Immature natural killer cell (primary cell): ENCODE measurements at regions not wholly inside any gene's neighbourhood (a gene's known extent, or its start where the extent isn't known, plus 50 kb on each side); places are given as distances from the start of the nearest gene placed in this dataset.

ENCODE experiments used
- DNase-seq, 3 donors: peaks; one replicate each; pipeline ENCODE4 v3.0.0; 2022; ENCODE audit warnings: mixed read lengths in 1 of 3
- H3K27ac Mint-ChIP-seq, 6 donors: one replicate each; pipeline ENCODE4 v1.8.0; 2020; ENCODE audit warnings: mixed read lengths in 6 of 6, mild to moderate bottlenecking in 5 of 6, inconsistent platforms in 4 of 6, moderate library complexity in 3 of 6
- H3K27me3 Mint-ChIP-seq, 3 donors: one replicate each; pipeline ENCODE4 v1.8.0; 2020 to 2021; ENCODE audit warnings: low read depth in 3 of 3, mild to moderate bottlenecking in 3 of 3, mixed read lengths in 3 of 3, moderate library complexity in 3 of 3, inconsistent platforms in 1 of 3
- H3K36me3 Mint-ChIP-seq, 3 donors: one replicate each; pipeline ENCODE4 v1.8.0; 2020; ENCODE audit warnings: mixed read lengths in 3 of 3, inconsistent platforms in 2 of 3, mild to moderate bottlenecking in 2 of 3
- H3K4me1 Mint-ChIP-seq, 2 donors: one replicate each; pipeline ENCODE4 v1.8.0; 2020; ENCODE audit warnings: inconsistent platforms in 2 of 2, mild to moderate bottlenecking in 2 of 2, mixed read lengths in 2 of 2, moderate library complexity in 1 of 2
- H3K4me3 Mint-ChIP-seq, 5 donors: one replicate each; pipeline ENCODE4 v1.8.0; 2020; ENCODE audit warnings: mild to moderate bottlenecking in 5 of 5, mixed read lengths in 5 of 5, inconsistent platforms in 3 of 5, moderate library complexity in 3 of 5
- H3K9me3 Mint-ChIP-seq, 6 donors: one replicate each; pipeline ENCODE4 v1.8.0; 2020; ENCODE audit warnings: mild to moderate bottlenecking in 6 of 6, mixed read lengths in 6 of 6, inconsistent platforms in 4 of 6, moderate library complexity in 3 of 6

DNA sequence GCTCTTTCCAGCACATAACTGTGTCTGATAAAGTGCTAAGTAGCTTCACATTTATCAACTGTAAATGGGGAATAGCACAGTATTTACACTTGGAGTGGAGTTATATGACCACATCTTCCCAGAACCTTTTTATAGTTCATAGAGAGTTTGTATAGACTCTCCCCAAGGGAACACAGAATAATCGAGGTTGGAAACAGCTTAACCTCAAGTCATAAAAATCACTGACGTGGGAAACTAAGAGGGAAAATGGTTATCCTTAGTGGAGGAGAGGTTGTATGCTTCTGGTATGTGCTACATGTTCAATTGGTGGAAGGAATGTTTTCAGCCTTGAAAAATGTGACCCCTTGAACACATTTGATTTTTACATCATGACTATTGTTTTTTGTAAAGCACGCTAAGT lies 167.9 kb upstream of the KIAA1217 start:
- Mint-ChIP-seq H3K27me3 (no peaks in the 10 kb centered on the region), H3K27ac (no peak overlapping the region), H3K4me3 (no peak overlapping the region), H3K36me3 (peaks cover 0 to 3% (median 0%) of the 10 kb centered on the region in 3 donors), H3K4me1 (no peaks in the 10 kb centered on the region), H3K9me3 (peaks cover 0 to 6% (median 3%) of the 10 kb centered on the region in 6 donors)
- DNase-seq, result no peak

DNA sequence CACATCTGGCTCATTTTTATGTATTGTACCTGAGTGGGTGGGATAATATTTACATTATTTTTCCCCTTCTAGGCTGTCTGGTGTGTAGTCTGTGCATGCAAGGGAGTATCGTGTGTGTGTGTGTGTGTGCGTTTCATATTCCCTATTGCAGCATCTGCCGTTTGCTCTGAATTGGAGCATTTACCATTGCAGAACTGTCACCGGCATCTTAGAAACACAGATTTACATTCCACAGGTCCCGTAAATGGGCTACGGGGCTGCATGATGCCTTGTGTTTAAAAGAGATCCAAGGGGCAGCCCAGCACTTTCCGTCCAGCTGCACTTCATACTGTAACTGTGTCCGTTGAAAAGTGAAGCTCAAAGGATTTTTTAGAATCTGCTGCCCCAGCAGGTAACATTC lies 167.1 kb upstream of the KIAA1217 start:
- Mint-ChIP-seq H3K36me3 (peaks cover 0 to 3% (median 0%) of the 10 kb centered on the region in 3 donors), H3K27ac (no peak overlapping the region), H3K9me3 (peaks cover 0 to 3% (median 3%) of the 10 kb centered on the region in 6 donors), H3K27me3 (no peaks in the 10 kb centered on the region), H3K4me3 (no peak overlapping the region), H3K4me1 (no peaks in the 10 kb centered on the region)
- no peak for DNase-seq

DNA sequence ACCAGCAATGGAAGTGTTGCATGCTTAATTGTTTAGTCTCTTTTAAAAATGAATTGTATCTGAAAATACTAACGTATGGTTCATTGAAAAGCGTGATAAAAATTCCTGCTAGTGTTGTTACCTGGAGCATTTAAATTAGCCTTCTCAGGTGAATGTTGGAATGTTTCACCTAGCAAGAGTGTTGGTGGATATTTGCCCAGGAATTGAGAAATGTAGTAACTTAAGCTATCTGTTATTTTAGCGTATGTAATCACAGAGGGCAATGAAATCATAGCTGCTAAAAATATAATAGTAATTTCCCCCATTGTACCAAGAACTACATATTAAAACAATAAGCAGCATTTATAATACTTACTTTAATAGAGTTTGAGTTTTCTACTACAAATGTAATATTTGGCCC lies 166.1 kb upstream of the KIAA1217 start:
- no peak for DNase-seq
- H3K36me3 Mint-ChIP-seq, result peaks cover 0 to under 1% (median 0%) of the 10 kb centered on the region in 3 donors
- peaks cover 0 to 3% (median 3%) of the 10 kb centered on the region in 6 donors for H3K9me3 Mint-ChIP-seq
- H3K27ac Mint-ChIP-seq, result no peak overlapping the region
- no peaks in the 10 kb centered on the region for H3K4me1 Mint-ChIP-seq
- no peak overlapping the region for H3K4me3 Mint-ChIP-seq
- no peaks in the 10 kb centered on the region for H3K27me3 Mint-ChIP-seq

DNA sequence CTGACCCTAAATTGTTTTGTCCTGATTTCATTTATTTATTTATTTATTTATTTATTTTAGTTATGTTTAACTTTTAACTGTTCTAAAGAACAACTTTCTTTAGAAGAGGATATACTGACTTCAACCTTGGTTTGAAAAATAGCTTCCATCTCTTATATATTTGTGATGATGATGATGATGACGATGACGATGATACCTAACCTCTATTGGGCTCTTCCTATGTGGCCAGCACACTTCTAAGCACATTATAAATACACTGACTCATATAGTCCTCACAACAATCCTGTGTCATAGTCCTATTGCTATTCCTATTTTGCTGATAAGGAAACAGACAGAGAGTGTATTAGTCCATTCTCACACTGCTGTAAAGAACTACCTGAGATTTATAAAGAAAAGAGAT lies 162.9 kb upstream of the KIAA1217 start:
- DNase-seq, result no peak
- no peak overlapping the region for H3K27ac Mint-ChIP-seq
- no peaks in the 10 kb centered on the region for H3K27me3 Mint-ChIP-seq
- H3K9me3 Mint-ChIP-seq, result peaks cover 0 to 5% (median 3%) of the 10 kb centered on the region in 6 donors
- H3K4me1 Mint-ChIP-seq, result no peaks in the 10 kb centered on the region
- no peak overlapping the region for H3K4me3 Mint-ChIP-seq
- no peaks in the 10 kb centered on the region for H3K36me3 Mint-ChIP-seq

DNA sequence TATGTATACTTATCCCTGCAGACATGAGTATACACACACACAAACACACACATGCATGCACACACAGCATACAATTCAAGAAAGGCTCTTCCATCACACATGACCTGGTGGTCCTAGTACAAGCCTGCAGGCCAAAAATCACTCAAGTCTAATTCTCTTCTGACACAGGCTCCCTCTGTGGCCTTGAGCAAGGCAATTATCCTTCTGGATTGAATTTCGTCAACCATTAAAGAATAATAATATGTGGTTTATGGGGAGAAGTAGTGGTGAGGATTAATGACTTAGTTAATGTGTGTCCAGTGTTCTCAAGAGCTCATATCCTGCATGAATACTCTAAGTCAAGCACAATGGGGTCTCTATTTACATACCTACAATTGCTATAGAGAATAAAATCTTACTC lies 161.8 kb upstream of the KIAA1217 start:
- DNase-seq, result no peak
- Mint-ChIP-seq H3K27me3 (no peaks in the 10 kb centered on the region), H3K4me3 (no peak overlapping the region), H3K9me3 (peaks cover 0 to 15% (median 5%) of the 10 kb centered on the region in 6 donors), H3K4me1 (no peaks in the 10 kb centered on the region), H3K27ac (no peak overlapping the region), H3K36me3 (no peaks in the 10 kb centered on the region)

DNA sequence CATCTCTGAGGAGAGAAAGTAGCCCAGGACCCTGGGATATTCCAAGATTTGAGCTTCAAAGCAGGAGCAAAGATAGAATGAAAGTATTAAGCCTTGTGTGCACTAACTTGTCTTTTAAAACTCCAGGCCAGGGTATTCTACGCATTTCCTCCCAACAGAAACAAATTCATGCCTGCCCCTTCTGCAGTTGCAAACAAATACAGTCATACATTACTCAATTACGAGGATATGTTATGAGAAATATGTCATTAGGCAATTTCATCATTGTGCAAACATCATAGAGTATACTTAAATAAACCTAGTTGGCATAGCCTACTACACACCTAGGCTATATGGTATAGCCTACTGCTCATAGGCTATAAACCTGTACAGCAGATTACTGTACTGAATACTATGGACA lies 154.5 kb upstream of the KIAA1217 start:
- DNase-seq, result no peak
- Mint-ChIP-seq H3K27me3 (no peaks in the 10 kb centered on the region), H3K27ac (no peak overlapping the region), H3K4me3 (no peak overlapping the region), H3K9me3 (peaks cover 0 to 13% (median 6%) of the 10 kb centered on the region in 6 donors), H3K36me3 (no peaks in the 10 kb centered on the region), H3K4me1 (no peaks in the 10 kb centered on the region)

DNA sequence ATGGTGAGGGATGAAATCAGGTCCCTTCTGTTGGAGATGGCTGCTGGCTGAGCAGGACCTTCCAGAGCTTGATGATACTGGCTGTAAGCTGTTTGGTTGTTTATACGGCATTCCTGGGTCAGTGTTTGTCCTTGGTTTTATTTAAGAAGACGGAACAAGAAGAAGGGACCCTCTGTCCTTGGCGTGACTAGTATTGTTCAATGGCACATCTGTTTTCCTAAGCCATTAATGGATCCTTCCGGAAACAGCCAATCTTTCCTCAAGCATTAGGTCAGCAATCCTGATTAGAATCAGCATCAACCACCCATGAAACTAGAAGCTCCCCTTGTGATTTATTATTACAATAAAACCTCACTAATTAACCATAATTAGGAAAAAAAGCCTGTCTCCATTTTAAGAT lies 128.7 kb upstream of the KIAA1217 start:
- Mint-ChIP-seq H3K27me3 (peaks cover 0 to 2% (median 2%) of the 10 kb centered on the region in 3 donors), H3K36me3 (no peaks in the 10 kb centered on the region), H3K27ac (no peak overlapping the region), H3K4me1 (no peaks in the 10 kb centered on the region), H3K4me3 (no peak overlapping the region), H3K9me3 (peaks cover 0 to 21% (median 6%) of the 10 kb centered on the region in 6 donors)
- DNase-seq, result no peak

DNA sequence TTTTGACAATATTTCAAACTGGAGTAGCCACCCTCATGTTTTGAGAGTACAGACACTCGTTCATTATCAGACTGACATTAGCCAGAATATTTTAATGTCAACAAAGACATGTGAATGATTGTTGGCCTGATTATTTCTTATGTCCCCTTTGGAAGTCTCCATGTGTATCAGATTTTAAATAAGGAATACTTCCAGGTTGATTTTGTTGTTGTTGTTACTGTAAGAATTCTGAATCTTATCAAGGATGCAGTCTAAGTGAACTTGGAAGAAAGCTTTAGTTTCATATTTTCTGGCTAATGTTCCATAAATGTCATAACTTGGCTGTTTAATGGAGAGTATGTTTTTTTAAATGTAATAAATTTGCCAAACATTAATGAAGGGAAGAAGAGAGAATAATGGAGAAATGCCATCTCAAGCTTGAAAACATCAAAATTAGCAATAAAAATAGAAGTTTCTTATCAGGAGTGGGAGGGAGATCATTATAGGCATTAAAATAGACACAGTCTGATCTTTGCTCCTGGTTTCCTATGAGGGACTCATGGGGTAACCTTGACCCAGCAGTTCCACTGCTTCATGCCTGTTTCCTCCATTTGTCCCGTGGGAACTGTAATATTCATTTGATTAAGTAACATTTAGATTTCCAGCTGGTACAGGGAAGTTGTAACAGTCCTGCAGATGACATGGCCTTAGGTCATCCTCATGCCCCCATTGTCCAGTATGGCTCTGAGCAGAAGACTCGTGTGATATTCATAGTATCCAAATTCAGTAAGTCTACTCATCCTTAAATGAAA lies 122.4 kb upstream of the KIAA1217 start:
- no peak overlapping the region for H3K4me3 Mint-ChIP-seq
- peaks cover 0 to 12% (median 5%) of the 10 kb centered on the region in 6 donors for H3K9me3 Mint-ChIP-seq
- H3K27me3 Mint-ChIP-seq, result peaks cover 0 to 2% (median 0%) of the 10 kb centered on the region in 3 donors
- no peaks in the 10 kb centered on the region for H3K4me1 Mint-ChIP-seq
- no peak overlapping the region for H3K27ac Mint-ChIP-seq
- no peaks in the 10 kb centered on the region for H3K36me3 Mint-ChIP-seq
- no peak for DNase-seq

DNA sequence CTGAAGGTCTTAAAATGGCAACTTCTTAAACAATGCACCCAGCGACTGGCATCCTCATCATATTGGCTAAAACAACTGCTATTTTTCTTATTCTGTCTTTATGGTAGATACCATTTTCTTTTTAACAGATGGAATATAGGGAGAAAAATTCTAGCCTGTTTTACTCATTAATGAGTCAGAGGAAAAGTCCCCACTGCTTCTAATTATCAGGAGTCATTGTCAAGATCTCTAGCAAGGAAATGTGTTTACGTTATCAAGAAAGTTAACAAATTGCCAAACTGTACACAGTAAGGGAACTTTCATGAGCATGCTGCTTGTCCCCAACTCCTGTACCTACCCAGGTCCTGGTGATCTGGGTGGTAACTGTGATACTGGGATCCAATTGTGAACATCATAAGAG lies 117.7 kb upstream of the KIAA1217 start:
- Mint-ChIP-seq H3K4me1 (no peaks in the 10 kb centered on the region), H3K36me3 (peaks cover 0 to 3% (median 0%) of the 10 kb centered on the region in 3 donors), H3K27ac (no peak overlapping the region), H3K9me3 (peaks cover 2 to 19% (median 6%) of the 10 kb centered on the region in 6 donors), H3K4me3 (no peak overlapping the region), H3K27me3 (peaks cover 0 to 1% (median 0%) of the 10 kb centered on the region in 3 donors)
- no peak for DNase-seq

DNA sequence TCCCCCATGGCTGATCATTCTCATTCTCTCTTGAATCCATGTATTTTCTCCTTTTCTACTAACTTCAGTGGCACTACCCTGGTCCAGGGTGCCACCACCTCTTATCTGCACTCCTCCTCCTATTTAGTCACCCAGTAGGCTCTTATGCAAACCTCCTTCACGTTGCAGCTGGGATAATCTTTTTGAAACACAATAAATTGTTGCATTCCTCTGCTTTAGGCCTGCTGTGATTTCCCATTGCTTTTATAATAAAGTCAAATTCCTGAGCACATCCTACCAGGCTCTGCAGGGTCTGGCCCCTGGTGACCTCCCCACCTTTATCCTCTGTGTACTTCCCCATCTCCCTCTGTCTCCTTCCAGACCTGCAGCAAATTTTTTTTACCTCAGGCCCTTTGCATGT lies 112.7 kb upstream of the KIAA1217 start:
- H3K4me3 Mint-ChIP-seq, result no peak overlapping the region
- H3K36me3 Mint-ChIP-seq, result peaks cover 0 to 3% (median 0%) of the 10 kb centered on the region in 3 donors
- peaks cover 0 to 1% (median 0%) of the 10 kb centered on the region in 3 donors for H3K27me3 Mint-ChIP-seq
- peaks cover 5 to 32% (median 9%) of the 10 kb centered on the region in 6 donors for H3K9me3 Mint-ChIP-seq
- H3K4me1 Mint-ChIP-seq, result no peaks in the 10 kb centered on the region
- no peak overlapping the region for H3K27ac Mint-ChIP-seq
- DNase-seq, result no peak

DNA sequence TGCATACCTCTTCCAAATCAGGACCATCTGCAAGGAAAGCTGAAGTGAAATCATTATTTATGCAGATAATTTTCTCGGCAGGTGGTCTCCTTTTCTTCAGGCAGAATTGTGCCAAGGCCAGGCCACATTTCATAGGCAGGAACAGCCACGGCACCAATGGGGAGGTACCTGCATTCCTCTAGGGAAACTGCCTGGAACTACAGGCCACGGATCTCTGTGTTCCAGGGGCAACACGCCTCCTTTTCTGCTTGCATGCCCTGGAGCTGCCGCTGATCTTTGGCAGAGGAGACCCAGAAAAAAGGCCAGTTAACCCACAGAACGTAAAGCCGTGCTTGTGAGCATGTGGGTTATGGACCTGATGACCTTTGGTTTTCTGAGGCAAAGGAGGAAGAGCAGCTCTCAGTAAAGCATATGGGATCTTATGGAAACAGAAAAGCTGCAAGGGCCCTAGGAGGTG lies 111.2 kb upstream of the KIAA1217 start:
- peaks cover 6 to 24% (median 10%) of the 10 kb centered on the region in 6 donors for H3K9me3 Mint-ChIP-seq
- no peak overlapping the region for H3K27ac Mint-ChIP-seq
- no peaks in the 10 kb centered on the region for H3K4me1 Mint-ChIP-seq
- H3K27me3 Mint-ChIP-seq, result peaks cover 0 to 1% (median 0%) of the 10 kb centered on the region in 3 donors
- H3K4me3 Mint-ChIP-seq, result no peak overlapping the region
- H3K36me3 Mint-ChIP-seq, result peaks cover 0 to 3% (median 0%) of the 10 kb centered on the region in 3 donors
- DNase-seq, result no peak

DNA sequence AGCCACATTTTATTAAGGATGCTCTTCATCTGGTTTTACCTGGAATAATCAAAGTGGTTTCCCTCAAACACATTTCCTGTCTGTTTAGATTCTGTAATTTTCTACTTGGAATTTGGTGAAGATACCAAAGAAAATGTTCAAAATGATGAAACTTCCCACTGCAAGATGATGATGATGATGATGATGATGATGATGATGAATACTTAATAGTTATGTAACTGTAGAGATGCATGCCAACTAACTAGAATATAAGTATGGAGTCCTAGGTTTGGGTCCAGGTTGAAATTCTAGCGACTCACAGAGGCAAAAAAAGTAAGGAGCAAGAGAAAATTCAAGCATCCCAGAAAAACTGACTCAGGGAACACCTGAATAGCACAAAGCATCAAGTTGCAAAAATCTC lies 104.0 kb upstream of the KIAA1217 start:
- no peak overlapping the region for H3K27ac Mint-ChIP-seq
- H3K36me3 Mint-ChIP-seq, result no peaks in the 10 kb centered on the region
- H3K9me3 Mint-ChIP-seq, result peaks cover 2 to 9% (median 4%) of the 10 kb centered on the region in 6 donors
- H3K4me3 Mint-ChIP-seq, result no peak overlapping the region
- H3K4me1 Mint-ChIP-seq, result no peaks in the 10 kb centered on the region
- no peaks in the 10 kb centered on the region for H3K27me3 Mint-ChIP-seq
- no peak for DNase-seq

DNA sequence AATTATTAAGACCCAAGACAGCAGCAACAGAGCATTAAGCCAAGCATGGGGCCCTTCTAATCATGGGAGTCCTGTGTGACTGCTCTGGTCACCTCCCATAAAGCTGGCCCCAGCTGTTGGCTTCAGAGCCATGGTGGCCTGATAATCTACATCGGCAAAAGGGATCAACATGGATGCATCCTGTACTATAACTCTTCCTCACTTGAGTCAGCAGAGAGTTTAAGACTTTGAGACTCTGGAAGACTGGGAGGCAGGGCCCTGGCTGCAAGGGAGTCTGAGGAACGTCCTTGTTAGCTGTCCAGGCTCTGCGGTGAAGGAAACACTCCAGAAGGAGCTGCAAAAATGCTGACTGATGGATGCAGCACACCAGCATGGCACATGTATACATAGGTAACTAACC lies 95.0 kb upstream of the KIAA1217 start:
- Mint-ChIP-seq H3K9me3 (peaks cover 0 to 10% (median 2%) of the 10 kb centered on the region in 6 donors), H3K4me1 (no peaks in the 10 kb centered on the region), H3K27ac (no peak overlapping the region), H3K27me3 (peaks cover 0 to 3% (median 1%) of the 10 kb centered on the region in 3 donors), H3K36me3 (no peaks in the 10 kb centered on the region), H3K4me3 (no peak overlapping the region)
- no peak for DNase-seq

DNA sequence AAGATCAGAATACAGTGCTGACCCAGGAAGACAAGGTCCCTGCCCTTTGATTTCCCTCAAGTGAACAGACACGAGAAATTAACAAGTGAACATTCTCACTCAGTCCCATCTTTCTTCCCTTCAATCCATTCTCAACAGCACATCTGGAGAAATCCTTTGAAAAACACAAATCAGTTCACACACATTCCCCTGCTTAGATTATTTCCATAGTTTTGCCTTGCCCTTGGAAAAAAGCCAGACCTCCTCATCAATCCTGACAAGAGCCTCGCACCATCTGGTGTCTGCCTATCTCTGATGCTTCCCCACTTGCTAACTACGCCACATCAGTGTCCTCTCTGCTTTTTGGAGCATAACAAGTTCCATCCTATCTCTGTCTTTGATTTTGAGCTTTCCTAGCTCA lies 94.4 kb upstream of the KIAA1217 start:
- Mint-ChIP-seq H3K36me3 (no peaks in the 10 kb centered on the region), H3K4me3 (no peak overlapping the region), H3K9me3 (peaks cover 0 to 10% (median 2%) of the 10 kb centered on the region in 6 donors), H3K27ac (no peak overlapping the region), H3K27me3 (peaks cover 0 to 3% (median 1%) of the 10 kb centered on the region in 3 donors), H3K4me1 (no peaks in the 10 kb centered on the region)
- no peak for DNase-seq
